Raji (cell line): ENCODE measurements at regions not wholly inside any gene's neighbourhood (a gene's known extent, or its start where the extent isn't known, plus 50 kb on each side); places are given as distances from the start of the nearest gene placed in this dataset.

ENCODE experiments used
- POLR2A ChIP-seq: IDR thresholded peaks from 2 replicates; pipeline ENCODE4 v1.6.1; 2011; ENCODE audit warnings: low read depth, low read length, control low read depth; ENCODE audit not compliant: insufficient read depth

DNA sequence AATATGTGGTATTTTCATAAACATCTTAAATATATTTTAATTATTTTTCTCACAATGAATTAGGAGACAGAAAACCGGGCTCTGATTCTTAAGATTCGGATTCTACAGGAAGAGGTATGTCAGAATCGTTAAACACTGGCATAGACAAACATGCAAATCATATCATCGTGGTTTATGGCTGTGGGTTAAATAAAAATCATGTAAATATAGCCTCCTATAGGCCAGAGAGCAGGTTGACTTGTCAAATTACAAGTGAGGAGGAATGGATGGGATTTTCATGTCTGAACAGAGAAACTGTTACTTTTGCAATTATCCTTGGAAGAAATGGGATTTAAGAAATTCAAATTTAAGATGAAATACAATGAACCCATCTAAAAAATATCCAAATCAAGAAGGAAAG, 74.9 kb upstream of the BCAT1 start:
- TF ChIP-seq POLR2A, result peak; percentile 54

DNA sequence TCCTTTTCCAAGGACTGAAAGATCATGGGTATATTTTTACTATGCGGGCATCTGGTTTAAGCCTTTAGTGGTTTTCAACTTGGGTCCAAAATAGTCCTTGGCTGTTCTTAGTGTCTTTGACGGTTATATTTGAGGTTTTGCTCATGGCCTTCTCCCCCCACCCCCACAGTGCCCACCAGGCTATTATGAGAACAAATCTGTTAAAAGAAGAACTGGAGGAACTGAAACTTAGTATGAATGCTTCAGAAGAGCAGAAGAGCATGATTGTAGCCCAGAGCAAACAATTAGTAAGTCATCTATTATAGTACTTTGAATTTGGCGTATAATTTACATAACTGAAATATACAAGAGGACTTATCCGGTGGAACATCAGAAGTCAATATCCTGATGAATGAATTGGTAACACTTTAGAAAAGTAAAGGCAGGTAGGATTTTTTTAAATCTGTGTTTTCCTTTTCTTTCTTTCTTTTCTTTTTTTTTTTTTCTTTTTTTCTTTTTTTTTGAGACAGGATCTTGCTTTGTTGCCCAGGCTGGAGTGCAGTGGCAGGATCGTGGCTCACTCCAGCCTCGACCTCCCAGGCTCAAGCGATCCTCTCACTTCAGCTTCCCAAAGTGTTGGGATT, 71.8 kb upstream of the BCAT1 start:
- peak; percentile 55; the same call in 1 of the 2 replicates for TF ChIP-seq POLR2A

- TF ChIP-seq POLR2A, result 0 out of 2 replicates have a peak, but pooled peaks have one; percentile 21
Observed at GRCh38 chr12:25018146-25018545, 69.2 kb upstream of the BCAT1 start.

GRCh38 chr12:25017336-25017735, 68.4 kb upstream of the BCAT1 start:
- TF ChIP-seq POLR2A, result no peak

DNA sequence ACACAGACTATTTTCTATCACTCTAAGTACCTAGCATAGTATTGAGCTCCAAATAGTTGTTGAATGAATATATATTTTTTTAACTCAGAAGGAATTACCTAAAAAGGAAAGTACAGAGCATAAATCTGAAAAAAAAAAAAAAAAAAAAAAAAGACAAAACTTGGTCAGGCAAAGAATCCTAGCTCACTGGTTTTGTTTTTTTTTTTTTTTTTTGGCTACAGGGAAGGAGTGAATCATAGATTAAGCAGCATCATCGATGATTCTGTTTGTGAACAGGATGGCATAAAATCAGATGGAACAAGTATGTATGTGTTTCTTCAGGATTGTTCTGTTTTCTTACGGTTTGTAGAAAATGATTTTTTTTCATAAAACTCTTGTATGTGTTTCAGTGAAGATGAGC, 66.1 kb upstream of the BCAT1 start:
- TF ChIP-seq POLR2A, result no peak

GRCh38 chr12:25013061-25013460, 64.2 kb upstream of the BCAT1 start:
- no peak for TF ChIP-seq POLR2A

- no peak for TF ChIP-seq POLR2A
Observed at GRCh38 chr12:25009496-25010092, 60.7 kb upstream of the BCAT1 start.

- TF ChIP-seq POLR2A, result peak; percentile 80
Observed at GRCh38 chr12:25005376-25005775, 56.5 kb upstream of the BCAT1 start.

DNA sequence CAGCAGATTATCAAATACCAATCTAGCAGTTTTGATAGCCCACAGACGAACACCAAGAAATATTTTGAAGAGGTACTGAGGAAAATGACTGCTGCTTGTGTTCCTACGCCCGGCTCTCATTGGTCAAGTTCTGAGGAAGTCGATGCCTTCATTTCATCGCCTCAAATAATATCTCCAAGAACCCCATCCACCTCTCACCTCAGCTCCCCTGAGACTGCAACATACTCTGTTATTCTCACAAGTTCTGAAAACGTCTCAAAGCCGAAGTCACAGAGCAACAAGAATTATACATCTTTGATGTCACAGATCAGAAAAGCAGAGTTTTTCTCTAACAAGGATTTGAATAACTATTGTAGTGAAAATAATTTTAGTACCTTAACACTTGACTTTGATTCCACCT, 55.5 kb upstream of the BCAT1 start:
- peak; percentile 45 for TF ChIP-seq POLR2A

DNA sequence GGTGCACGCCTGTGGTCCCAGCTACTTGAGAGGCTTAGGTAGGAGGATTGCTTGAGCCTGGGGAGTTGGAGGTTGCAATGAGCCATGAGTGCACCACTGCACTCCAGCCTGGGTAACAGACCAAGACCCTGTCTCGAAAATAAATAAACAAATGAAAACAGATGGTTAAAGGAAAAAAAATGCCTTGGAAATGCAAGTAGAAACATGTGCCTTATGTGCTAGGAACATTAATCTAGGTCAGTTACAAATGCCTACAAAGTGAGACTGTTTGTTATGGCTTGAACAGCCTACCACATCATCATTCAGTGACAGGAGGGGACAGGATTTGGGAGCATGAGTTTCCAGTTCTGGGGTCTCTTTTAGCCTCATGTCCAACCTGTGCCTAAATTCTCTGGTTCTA, 52.4 kb upstream of the BCAT1 start:
- TF ChIP-seq POLR2A, result no peak; the same call in 1 of the 2 replicates
